HEK293 (cell line): ENCODE measurements at regions not wholly inside any gene's neighbourhood (a gene's known extent, or its start where the extent isn't known, plus 50 kb on each side); places are given as distances from the start of the nearest gene placed in this dataset.

Experiments
- BCL11A ChIP-seq: fragments of 450-650 bp; formaldehyde crosslinking; IDR thresholded peaks from 2 replicates; pipeline ENCODE4 v1.5.1; 2016; ENCODE audit warnings: low read depth, missing biosample characterization, missing genetic modification characterization
- BCL11B ChIP-seq: fragments of 450-650 bp; formaldehyde crosslinking; IDR thresholded peaks from 2 replicates; pipeline ENCODE4 v1.5.1; 2016; ENCODE audit warnings: low read depth, missing biosample characterization, missing genetic modification characterization
- FEZF1 ChIP-seq: fragments of 450-650 bp; formaldehyde crosslinking; IDR thresholded peaks from 2 replicates; pipeline ENCODE4 v1.5.1; 2016; ENCODE audit warnings: missing biosample characterization, missing genetic modification characterization
- GLI4 ChIP-seq: fragments of 450-650 bp; formaldehyde crosslinking; IDR thresholded peaks from 2 replicates; pipeline ENCODE4 v1.5.1; 2016; ENCODE audit warnings: missing biosample characterization, missing genetic modification characterization
- HOXC10 ChIP-seq: sonication (generic); formaldehyde crosslinking; IDR thresholded peaks from 2 replicates; pipeline ENCODE4 v1.8.1; 2023; ENCODE audit warnings: mild to moderate bottlenecking, missing genetic modification reagents
- KLF10 ChIP-seq: fragments of 450-650 bp; IDR thresholded peaks from 2 replicates; pipeline ENCODE4 v1.5.1; 2018; ENCODE audit warnings: missing biosample characterization, mild to moderate bottlenecking, missing genetic modification characterization
- MZF1 ChIP-seq: fragments of 450-650 bp; formaldehyde crosslinking; IDR thresholded peaks from 2 replicates; pipeline ENCODE4 v1.5.1; 2017; ENCODE audit warnings: missing biosample characterization, missing genetic modification characterization, borderline replicate concordance
- SCRT2 ChIP-seq: fragments of 450-650 bp; formaldehyde crosslinking; IDR thresholded peaks from 2 replicates; pipeline ENCODE4 v1.5.1; 2016; ENCODE audit warnings: missing biosample characterization, missing genetic modification characterization
- YY1 ChIP-seq: fragments of 450-650 bp; formaldehyde crosslinking; IDR thresholded peaks from 2 replicates; pipeline ENCODE4 v1.5.1; 2018; ENCODE audit warnings: missing biosample characterization, missing genetic modification characterization
- YY2 ChIP-seq: fragments of 450-650 bp; formaldehyde crosslinking; IDR thresholded peaks from 2 replicates; pipeline ENCODE4 v1.5.1; 2016; ENCODE audit warnings: missing biosample characterization, missing genetic modification characterization
- ZBTB44 ChIP-seq: fragments of 450-650 bp; IDR thresholded peaks from 2 replicates; pipeline ENCODE4 v1.5.1; 2018; ENCODE audit warnings: missing biosample characterization, mild to moderate bottlenecking, missing genetic modification characterization
- ZBTB8A ChIP-seq: fragments of 450-650 bp; formaldehyde crosslinking; IDR thresholded peaks from 2 replicates; pipeline ENCODE4 v1.5.1; 2016; ENCODE audit warnings: missing biosample characterization, missing genetic modification characterization
- ZNF146 ChIP-seq: fragments of 450-650 bp; formaldehyde crosslinking; IDR thresholded peaks from 2 replicates; pipeline ENCODE4 v1.5.1; 2016; ENCODE audit warnings: missing biosample characterization, missing genetic modification characterization
- ZNF155 ChIP-seq: fragments of 450-650 bp; formaldehyde crosslinking; IDR thresholded peaks from 2 replicates; pipeline ENCODE4 v1.5.1; 2016; ENCODE audit warnings: missing biosample characterization, missing genetic modification characterization
- ZNF214 ChIP-seq: fragments of 450-650 bp; formaldehyde crosslinking; IDR thresholded peaks from 2 replicates; pipeline ENCODE4 v1.5.1; 2017; ENCODE audit warnings: missing biosample characterization, mild to moderate bottlenecking, missing genetic modification characterization, borderline replicate concordance
- ZNF221 ChIP-seq: fragments of 450-650 bp; formaldehyde crosslinking; IDR thresholded peaks from 2 replicates; pipeline ENCODE4 v1.5.1; 2017; ENCODE audit warnings: missing biosample characterization, missing genetic modification characterization, borderline replicate concordance
- ZNF350 ChIP-seq: fragments of 450-650 bp; formaldehyde crosslinking; IDR thresholded peaks from 2 replicates; pipeline ENCODE4 v1.5.0; 2017; ENCODE audit warnings: missing biosample characterization, mild to moderate bottlenecking, missing genetic modification characterization
- ZNF423 ChIP-seq: fragments of 450-650 bp; formaldehyde crosslinking; IDR thresholded peaks from 2 replicates; pipeline ENCODE4 v1.5.1; 2016; ENCODE audit warnings: missing biosample characterization, missing genetic modification characterization
- ZNF549 ChIP-seq: fragments of 450-650 bp; IDR thresholded peaks from 2 replicates; pipeline ENCODE4 v1.5.1; 2018; ENCODE audit warnings: missing biosample characterization, missing genetic modification characterization, mild to moderate bottlenecking, inconsistent platforms, moderate library complexity
- ZNF621 ChIP-seq: fragments of 450-650 bp; formaldehyde crosslinking; IDR thresholded peaks from 2 replicates; pipeline ENCODE4 v1.5.1; 2017; ENCODE audit warnings: missing biosample characterization, missing genetic modification characterization
- ZNF658 ChIP-seq: fragments of 450-650 bp; formaldehyde crosslinking; IDR thresholded peaks from 2 replicates; pipeline ENCODE4; 2016; ENCODE audit warnings: missing biosample characterization, missing genetic modification characterization
- ZNF747 ChIP-seq: fragments of 450-650 bp; formaldehyde crosslinking; IDR thresholded peaks from 2 replicates; pipeline ENCODE4 v1.5.1; 2016; ENCODE audit warnings: missing biosample characterization, missing genetic modification characterization
- ZNF785 ChIP-seq: fragments of 450-650 bp; formaldehyde crosslinking; IDR thresholded peaks from 2 replicates; pipeline ENCODE4 v1.5.1; 2016; ENCODE audit warnings: missing biosample characterization, missing genetic modification characterization
- ZSCAN16 ChIP-seq: fragments of 450-650 bp; formaldehyde crosslinking; IDR thresholded peaks from 2 replicates; pipeline ENCODE4 v1.5.1; 2016; ENCODE audit warnings: missing biosample characterization, missing genetic modification characterization
- TF ChIP-seq, protein P1 (sequence below): fragments of 450-650 bp; formaldehyde crosslinking; IDR thresholded peaks from 2 replicates; pipeline ENCODE4 v1.5.1; 2016; ENCODE audit warnings: missing biosample characterization, missing genetic modification characterization
- TF ChIP-seq, protein P2 (sequence below): fragments of 450-650 bp; formaldehyde crosslinking; IDR thresholded peaks from 2 replicates; pipeline ENCODE4 v1.5.1; 2017; ENCODE audit warnings: missing biosample characterization, mild to moderate bottlenecking, missing genetic modification characterization, moderate library complexity
- TF ChIP-seq, protein P3 (sequence below): fragments of 450-650 bp; formaldehyde crosslinking; IDR thresholded peaks from 2 replicates; pipeline ENCODE4 v1.5.1; 2016; ENCODE audit warnings: missing biosample characterization, missing genetic modification characterization
- TF ChIP-seq, protein P4 (sequence below): fragments of 450-650 bp; formaldehyde crosslinking; IDR thresholded peaks from 2 replicates; pipeline ENCODE4 v1.5.1; 2016; ENCODE audit warnings: missing biosample characterization, missing genetic modification characterization
- TF ChIP-seq, protein P5 (sequence below): fragments of 450-650 bp; formaldehyde crosslinking; IDR thresholded peaks from 2 replicates; pipeline ENCODE4 v1.5.1; 2016; ENCODE audit warnings: missing biosample characterization, missing genetic modification characterization, borderline replicate concordance

GRCh38 chr6:56314683-56315523 lies 67.5 kb upstream of the COL21A1 start (continued):
- TF ChIP-seq YY1 (tag by site-specific recombination): no peak
- TF ChIP-seq, protein P1, sequence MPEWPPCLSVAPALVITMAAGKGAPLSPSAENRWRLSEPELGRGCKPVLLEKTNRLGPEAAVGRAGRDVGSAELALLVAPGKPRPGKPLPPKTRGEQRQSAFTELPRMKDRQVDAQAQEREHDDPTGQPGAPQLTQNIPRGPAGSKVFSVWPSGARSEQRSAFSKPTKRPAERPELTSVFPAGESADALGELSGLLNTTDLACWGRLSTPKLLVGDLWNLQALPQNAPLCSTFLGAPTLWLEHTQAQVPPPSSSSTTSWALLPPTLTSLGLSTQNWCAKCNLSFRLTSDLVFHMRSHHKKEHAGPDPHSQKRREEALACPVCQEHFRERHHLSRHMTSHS (tag by site-specific recombination): no peak
- no peak for TF ChIP-seq ZNF423
- TF ChIP-seq ZNF785: no peak
- TF ChIP-seq, protein P2, sequence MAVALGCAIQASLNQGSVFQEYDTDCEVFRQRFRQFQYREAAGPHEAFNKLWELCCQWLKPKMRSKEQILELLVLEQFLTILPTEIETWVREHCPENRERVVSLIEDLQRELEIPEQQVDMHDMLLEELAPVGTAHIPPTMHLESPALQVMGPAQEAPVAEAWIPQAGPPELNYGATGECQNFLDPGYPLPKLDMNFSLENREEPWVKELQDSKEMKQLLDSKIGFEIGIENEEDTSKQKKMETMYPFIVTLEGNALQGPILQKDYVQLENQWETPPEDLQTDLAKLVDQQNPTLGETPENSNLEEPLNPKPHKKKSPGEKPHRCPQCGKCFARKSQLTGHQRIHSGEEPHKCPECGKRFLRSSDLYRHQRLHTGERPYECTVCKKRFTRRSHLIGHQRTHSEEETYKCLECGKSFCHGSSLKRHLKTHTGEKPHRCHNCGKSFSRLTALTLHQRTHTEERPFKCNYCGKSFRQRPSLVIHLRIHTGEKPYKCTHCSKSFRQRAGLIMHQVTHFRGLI (tag by site-specific recombination): no peak
- TF ChIP-seq KLF10 (tag by site-specific recombination): 0 out of 2 replicates have a peak, but pooled peaks have one; percentile 16
- no peak for TF ChIP-seq MZF1 (tag by site-specific recombination)
- TF ChIP-seq ZBTB44 (tag by site-specific recombination): no peak
- TF ChIP-seq ZBTB8A (tag by site-specific recombination): no peak
- no peak for TF ChIP-seq BCL11B (tag by site-specific recombination)
- no peak for TF ChIP-seq ZNF549 (tag by site-specific recombination)
- no peak for TF ChIP-seq GLI4 (tag by site-specific recombination)
- no peak for TF ChIP-seq FEZF1 (tag by site-specific recombination)
- TF ChIP-seq BCL11A (tag by site-specific recombination): no peak
- no peak for TF ChIP-seq ZNF214
- peak; percentile 95 for TF ChIP-seq SCRT2 (tag by site-specific recombination)
- TF ChIP-seq ZNF221 (tag by site-specific recombination): no peak
- TF ChIP-seq ZNF350: no peak
- TF ChIP-seq ZNF658: no peak
- TF ChIP-seq, protein P3, sequence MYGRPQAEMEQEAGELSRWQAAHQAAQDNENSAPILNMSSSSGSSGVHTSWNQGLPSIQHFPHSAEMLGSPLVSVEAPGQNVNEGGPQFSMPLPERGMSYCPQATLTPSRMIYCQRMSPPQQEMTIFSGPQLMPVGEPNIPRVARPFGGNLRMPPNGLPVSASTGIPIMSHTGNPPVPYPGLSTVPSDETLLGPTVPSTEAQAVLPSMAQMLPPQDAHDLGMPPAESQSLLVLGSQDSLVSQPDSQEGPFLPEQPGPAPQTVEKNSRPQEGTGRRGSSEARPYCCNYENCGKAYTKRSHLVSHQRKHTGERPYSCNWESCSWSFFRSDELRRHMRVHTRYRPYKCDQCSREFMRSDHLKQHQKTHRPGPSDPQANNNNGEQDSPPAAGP (tag by site-specific recombination): no peak
- TF ChIP-seq, protein P4, sequence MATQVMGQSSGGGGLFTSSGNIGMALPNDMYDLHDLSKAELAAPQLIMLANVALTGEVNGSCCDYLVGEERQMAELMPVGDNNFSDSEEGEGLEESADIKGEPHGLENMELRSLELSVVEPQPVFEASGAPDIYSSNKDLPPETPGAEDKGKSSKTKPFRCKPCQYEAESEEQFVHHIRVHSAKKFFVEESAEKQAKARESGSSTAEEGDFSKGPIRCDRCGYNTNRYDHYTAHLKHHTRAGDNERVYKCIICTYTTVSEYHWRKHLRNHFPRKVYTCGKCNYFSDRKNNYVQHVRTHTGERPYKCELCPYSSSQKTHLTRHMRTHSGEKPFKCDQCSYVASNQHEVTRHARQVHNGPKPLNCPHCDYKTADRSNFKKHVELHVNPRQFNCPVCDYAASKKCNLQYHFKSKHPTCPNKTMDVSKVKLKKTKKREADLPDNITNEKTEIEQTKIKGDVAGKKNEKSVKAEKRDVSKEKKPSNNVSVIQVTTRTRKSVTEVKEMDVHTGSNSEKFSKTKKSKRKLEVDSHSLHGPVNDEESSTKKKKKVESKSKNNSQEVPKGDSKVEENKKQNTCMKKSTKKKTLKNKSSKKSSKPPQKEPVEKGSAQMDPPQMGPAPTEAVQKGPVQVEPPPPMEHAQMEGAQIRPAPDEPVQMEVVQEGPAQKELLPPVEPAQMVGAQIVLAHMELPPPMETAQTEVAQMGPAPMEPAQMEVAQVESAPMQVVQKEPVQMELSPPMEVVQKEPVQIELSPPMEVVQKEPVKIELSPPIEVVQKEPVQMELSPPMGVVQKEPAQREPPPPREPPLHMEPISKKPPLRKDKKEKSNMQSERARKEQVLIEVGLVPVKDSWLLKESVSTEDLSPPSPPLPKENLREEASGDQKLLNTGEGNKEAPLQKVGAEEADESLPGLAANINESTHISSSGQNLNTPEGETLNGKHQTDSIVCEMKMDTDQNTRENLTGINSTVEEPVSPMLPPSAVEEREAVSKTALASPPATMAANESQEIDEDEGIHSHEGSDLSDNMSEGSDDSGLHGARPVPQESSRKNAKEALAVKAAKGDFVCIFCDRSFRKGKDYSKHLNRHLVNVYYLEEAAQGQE: no peak
- no peak for TF ChIP-seq ZNF155 (tag by site-specific recombination)
- no peak for TF ChIP-seq ZNF621 (tag by site-specific recombination)
- TF ChIP-seq, protein P5, sequence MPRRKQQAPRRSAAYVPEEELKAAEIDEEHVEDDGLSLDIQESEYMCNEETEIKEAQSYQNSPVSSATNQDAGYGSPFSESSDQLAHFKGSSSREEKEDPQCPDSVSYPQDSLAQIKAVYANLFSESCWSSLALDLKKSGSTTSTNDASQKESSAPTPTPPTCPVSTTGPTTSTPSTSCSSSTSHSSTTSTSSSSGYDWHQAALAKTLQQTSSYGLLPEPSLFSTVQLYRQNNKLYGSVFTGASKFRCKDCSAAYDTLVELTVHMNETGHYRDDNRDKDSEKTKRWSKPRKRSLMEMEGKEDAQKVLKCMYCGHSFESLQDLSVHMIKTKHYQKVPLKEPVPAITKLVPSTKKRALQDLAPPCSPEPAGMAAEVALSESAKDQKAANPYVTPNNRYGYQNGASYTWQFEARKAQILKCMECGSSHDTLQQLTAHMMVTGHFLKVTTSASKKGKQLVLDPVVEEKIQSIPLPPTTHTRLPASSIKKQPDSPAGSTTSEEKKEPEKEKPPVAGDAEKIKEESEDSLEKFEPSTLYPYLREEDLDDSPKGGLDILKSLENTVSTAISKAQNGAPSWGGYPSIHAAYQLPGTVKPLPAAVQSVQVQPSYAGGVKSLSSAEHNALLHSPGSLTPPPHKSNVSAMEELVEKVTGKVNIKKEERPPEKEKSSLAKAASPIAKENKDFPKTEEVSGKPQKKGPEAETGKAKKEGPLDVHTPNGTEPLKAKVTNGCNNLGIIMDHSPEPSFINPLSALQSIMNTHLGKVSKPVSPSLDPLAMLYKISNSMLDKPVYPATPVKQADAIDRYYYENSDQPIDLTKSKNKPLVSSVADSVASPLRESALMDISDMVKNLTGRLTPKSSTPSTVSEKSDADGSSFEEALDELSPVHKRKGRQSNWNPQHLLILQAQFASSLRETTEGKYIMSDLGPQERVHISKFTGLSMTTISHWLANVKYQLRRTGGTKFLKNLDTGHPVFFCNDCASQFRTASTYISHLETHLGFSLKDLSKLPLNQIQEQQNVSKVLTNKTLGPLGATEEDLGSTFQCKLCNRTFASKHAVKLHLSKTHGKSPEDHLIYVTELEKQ (tag by site-specific recombination): no peak
- no peak for TF ChIP-seq YY2 (tag by site-specific recombination)
- TF ChIP-seq HOXC10 (CRISPR knock-in tag): no peak
- no peak for TF ChIP-seq ZNF747 (tag by site-specific recombination)
- no peak for TF ChIP-seq ZNF146 (tag by site-specific recombination)
- no peak for TF ChIP-seq ZSCAN16
